HCT116 (cell line): ENCODE measurements at regions not wholly inside any gene's neighbourhood (a gene's known extent, or its start where the extent isn't known, plus 50 kb on each side); places are given as distances from the start of the nearest gene placed in this dataset.

ENCODE experiments used
- ATAC-seq: fragments of 200-7000 bp; cut with Tn5 transposase; 2 replicates; pipeline ENCODE4 v1.9.1; 2020; ENCODE audit warnings: mild to moderate bottlenecking, moderate library complexity
- BruUV-seq: library from RNA; stranded (reverse); fragments of 400-500 nt; replicated peaks from 2 replicates; lab custom pipeline; 2021; lab: Mats Ljungman, UMichigan
- CTCF ChIA-PET: fragments of 300-600 bp; sonication (Branson Sonifier 250); formaldehyde crosslinking; loops from one replicate; lab custom pipeline; 2021; ENCODE audit warnings: antibody characterized with exemption; lab: Charles Lee
- POLR2A ChIA-PET: fragments of 300-600, 350-600 bp; sonication (Branson Sonifier 250); formaldehyde crosslinking; loops from one replicate; lab custom pipeline; 2021; ENCODE audit warnings: antibody characterized with exemption; lab: Charles Lee
- RAD21 ChIA-PET, 2 experiments: fragments of 300-600 bp; sonication (Branson Sonifier 250); formaldehyde crosslinking; loops; one replicate each; lab custom pipeline; 2023; ENCODE audit warnings: low total read pairs in 2 of 2; ENCODE audit not compliant: uncharacterized antibody in 2 of 2, unreplicated experiment in 2 of 2, low non-redundant PET in 1 of 2; lab: Charles Lee
- DNase-seq: peaks from one replicate; pipeline ENCODE4 v3.0.0-alpha.2; 2010; ENCODE audit warnings: low read depth, low spot score
- H2AFZ ChIP-seq: fragments of 200-600 bp; shearing (Covaris generic), sonication (generic); 2 replicates; pipeline ENCODE4 v1.6.1; 2017; ENCODE audit warnings: low read depth, mixed run types, mixed read lengths, antibody characterized with exemption, low read length; ENCODE audit not compliant: poor library complexity, severe bottlenecking
- H3K27ac ChIP-seq: 2 replicates; pipeline ENCODE4 v1.5.1; 2012; ENCODE audit warnings: low read depth, low read length
- H3K27me3 ChIP-seq: fragments of 200-600 bp; sonication (generic); 2 replicates; pipeline ENCODE4 v1.6.1; 2016; ENCODE audit warnings: mixed run types, low read length, mixed read lengths; ENCODE audit not compliant: insufficient read depth
- H3K36me3 ChIP-seq, 2 experiments: fragments of 200-500 bp in 1 of 2; fragments of 200-600 bp in 1 of 2; sonication (Bioruptor generic) in 1 of 2; sonication (generic) in 1 of 2; 2 replicates each; pipeline versions ENCODE4 v1.5.1 to v1.6.1; 2014 to 2016; ENCODE audit warnings: low read length in 2 of 2, inconsistent platforms in 1 of 2, mixed read lengths in 1 of 2, mixed run types in 1 of 2; ENCODE audit not compliant: insufficient read depth in 2 of 2, control insufficient read depth in 1 of 2
- H3K4me1 ChIP-seq, 2 experiments: fragments of 200-600 bp in 1 of 2; sonication (generic) in 1 of 2; 2 replicates each; pipeline versions ENCODE4 v1.5.1 to v1.6.1; 2012 to 2017; ENCODE audit warnings: low read length in 2 of 2, inconsistent platforms in 1 of 2, mild to moderate bottlenecking in 1 of 2, mixed read lengths in 1 of 2, mixed run types in 1 of 2, moderate library complexity in 1 of 2; ENCODE audit not compliant: insufficient read depth in 2 of 2, control insufficient read depth in 1 of 2
- H3K4me2 ChIP-seq: fragments of 200-600 bp; sonication (generic); 2 replicates; pipeline ENCODE4 v1.6.1; 2017; ENCODE audit warnings: mixed run types, low read length, mixed read lengths
- H3K4me3 ChIP-seq, 2 experiments: fragments of 200-600 bp in 1 of 2; sonication (generic) in 1 of 2; replicated peaks in 1 of 2; 2 replicates each; pipeline ENCODE4 v1.5.1; 2011 to 2016; ENCODE audit warnings: low read length in 2 of 2, control low read depth in 1 of 2, low read depth in 1 of 2, mild to moderate bottlenecking in 1 of 2, mixed read lengths in 1 of 2, mixed run types in 1 of 2
- H3K79me2 ChIP-seq: fragments of 200-600 bp; sonication (generic); 2 replicates; pipeline ENCODE4 v1.6.1; 2017; ENCODE audit warnings: mild to moderate bottlenecking, mixed run types, low read length, moderate library complexity, mixed read lengths; ENCODE audit not compliant: insufficient read depth
- H3K9ac ChIP-seq: fragments of 200-600 bp; sonication (generic); 2 replicates; pipeline ENCODE4 v1.6.1; 2016; ENCODE audit warnings: low read length, mixed read lengths
- H3K9me2 ChIP-seq: fragments of 200-600 bp; sonication (generic), shearing (Covaris generic); 2 replicates; pipeline ENCODE4 v1.6.1; 2017; ENCODE audit warnings: mixed run types, mild to moderate bottlenecking, moderate library complexity; ENCODE audit not compliant: insufficient read depth
- H3K9me3 ChIP-seq, 2 experiments: fragments of 200-500 bp in 1 of 2; fragments of 200-600 bp in 1 of 2; sonication (Bioruptor generic) in 1 of 2; sonication (generic) in 1 of 2; 2 replicates each; pipeline ENCODE4 v1.6.1; 2014 to 2017; ENCODE audit warnings: low read length in 2 of 2, mixed read lengths in 2 of 2, inconsistent platforms in 1 of 2, low read depth in 1 of 2, mild to moderate bottlenecking in 1 of 2, mixed run types in 1 of 2, moderate library complexity in 1 of 2; ENCODE audit not compliant: control insufficient read depth in 1 of 2, insufficient read depth in 1 of 2
- H4K20me1 ChIP-seq: fragments of 200-600 bp; sonication (generic), shearing (Covaris generic); 2 replicates; pipeline ENCODE4 v1.6.1; 2017; ENCODE audit warnings: mixed run types, mild to moderate bottlenecking, moderate library complexity; ENCODE audit not compliant: insufficient read depth
- EZH2 ChIP-seq: fragments of 200-600 bp; sonication (generic); IDR thresholded peaks from 2 replicates; pipeline ENCODE4 v1.6.1; 2017; ENCODE audit warnings: antibody characterized with exemption, mixed run types
- JUND ChIP-seq: IDR thresholded peaks from 2 replicates; pipeline ENCODE4 v1.6.1; 2012
- SRF ChIP-seq: IDR thresholded peaks from 2 replicates; pipeline ENCODE4 v1.6.1; 2012; ENCODE audit warnings: low read depth
- YY1 ChIP-seq: IDR thresholded peaks from 2 replicates; pipeline ENCODE4 v1.6.1; 2011; ENCODE audit warnings: low read length, low read depth, moderate library complexity, mild to moderate bottlenecking; ENCODE audit not compliant: insufficient replicate concordance; ENCODE audit errors: extremely low read depth
- ZBTB33 ChIP-seq: IDR thresholded peaks from 2 replicates; pipeline ENCODE4 v1.6.1; 2011; ENCODE audit warnings: mild to moderate bottlenecking, low read length, moderate library complexity; ENCODE audit not compliant: insufficient replicate concordance; ENCODE audit errors: extremely low read depth
- ZNF274 ChIP-seq: fragments of 200-500 bp; sonication (Bioruptor generic); IDR thresholded peaks from 2 replicates; pipeline ENCODE4 v1.6.1; 2014; ENCODE audit warnings: mild to moderate bottlenecking, low read depth, low read length, inconsistent platforms
- intact Hi-C: fragments of 100-400 bp; cut with micrococcal nuclease; formaldehyde crosslinking; loops from 2 replicates; pipeline ENCODE4 v1.10.0; 2022
- TF ChIP-seq, protein P1 (sequence below): IDR thresholded peaks from 2 replicates; pipeline ENCODE4 v1.6.1; 2012; ENCODE audit warnings: low read depth

DNA sequence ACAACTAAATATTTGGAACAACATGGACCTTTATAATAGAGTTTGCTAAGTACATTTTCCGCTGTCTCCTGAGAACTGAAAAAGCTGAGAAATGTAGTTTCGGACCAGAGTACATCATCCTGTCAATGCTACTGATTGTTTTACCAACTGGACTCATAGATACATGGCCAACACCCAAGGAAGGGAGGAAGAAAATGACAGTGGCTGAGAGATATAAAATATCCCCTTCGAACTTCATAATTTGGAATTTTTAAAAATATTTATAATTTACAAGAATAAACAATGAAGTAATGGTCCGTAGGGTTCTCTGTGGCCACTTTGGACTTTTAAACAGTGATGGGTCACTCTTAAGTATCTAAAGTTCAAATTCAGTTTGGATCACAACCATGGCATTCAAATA, 1042.7 kb downstream of the MCTP2 start:
- Histone ChIP-seq H3K4me3 (no peak overlapping the region), H3K4me1 (no peaks in the 10 kb centered on the region), H3K9me3 (no peaks in the 10 kb centered on the region), H3K4me2 (no peak overlapping the region), H3K79me2 (no peaks in the 10 kb centered on the region), H2AFZ (no peak overlapping the region), H3K9me2 (0 out of 2 replicates have a peak, but pooled peaks cover 5% of the 10 kb centered on the region), H3K27me3 (no peaks in the 10 kb centered on the region), H3K27ac (no peak overlapping the region), H3K9ac (no peak overlapping the region), H3K36me3 (no peaks in the 10 kb centered on the region), H4K20me1 (no peaks in the 10 kb centered on the region)
- TF ChIP-seq EZH2 (no peak), YY1 (no peak), SRF (no peak), ZBTB33 (no peak), JUND (no peak), ZNF274 (no peak)
- TF ChIP-seq, protein P1, sequence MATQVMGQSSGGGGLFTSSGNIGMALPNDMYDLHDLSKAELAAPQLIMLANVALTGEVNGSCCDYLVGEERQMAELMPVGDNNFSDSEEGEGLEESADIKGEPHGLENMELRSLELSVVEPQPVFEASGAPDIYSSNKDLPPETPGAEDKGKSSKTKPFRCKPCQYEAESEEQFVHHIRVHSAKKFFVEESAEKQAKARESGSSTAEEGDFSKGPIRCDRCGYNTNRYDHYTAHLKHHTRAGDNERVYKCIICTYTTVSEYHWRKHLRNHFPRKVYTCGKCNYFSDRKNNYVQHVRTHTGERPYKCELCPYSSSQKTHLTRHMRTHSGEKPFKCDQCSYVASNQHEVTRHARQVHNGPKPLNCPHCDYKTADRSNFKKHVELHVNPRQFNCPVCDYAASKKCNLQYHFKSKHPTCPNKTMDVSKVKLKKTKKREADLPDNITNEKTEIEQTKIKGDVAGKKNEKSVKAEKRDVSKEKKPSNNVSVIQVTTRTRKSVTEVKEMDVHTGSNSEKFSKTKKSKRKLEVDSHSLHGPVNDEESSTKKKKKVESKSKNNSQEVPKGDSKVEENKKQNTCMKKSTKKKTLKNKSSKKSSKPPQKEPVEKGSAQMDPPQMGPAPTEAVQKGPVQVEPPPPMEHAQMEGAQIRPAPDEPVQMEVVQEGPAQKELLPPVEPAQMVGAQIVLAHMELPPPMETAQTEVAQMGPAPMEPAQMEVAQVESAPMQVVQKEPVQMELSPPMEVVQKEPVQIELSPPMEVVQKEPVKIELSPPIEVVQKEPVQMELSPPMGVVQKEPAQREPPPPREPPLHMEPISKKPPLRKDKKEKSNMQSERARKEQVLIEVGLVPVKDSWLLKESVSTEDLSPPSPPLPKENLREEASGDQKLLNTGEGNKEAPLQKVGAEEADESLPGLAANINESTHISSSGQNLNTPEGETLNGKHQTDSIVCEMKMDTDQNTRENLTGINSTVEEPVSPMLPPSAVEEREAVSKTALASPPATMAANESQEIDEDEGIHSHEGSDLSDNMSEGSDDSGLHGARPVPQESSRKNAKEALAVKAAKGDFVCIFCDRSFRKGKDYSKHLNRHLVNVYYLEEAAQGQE, result no peak
- ATAC-seq (no peak), DNase-seq (no peak)
- ChIA-PET RAD21 (no interaction called here), CTCF (no interaction called here), POLR2A (no interaction called here)
- BruUV-seq, result no TSS peak
- intact Hi-C loops, result no loop called here
